HL-60/S4 (cell line): ENCODE measurements at regions not wholly inside any gene's neighbourhood (a gene's known extent, or its start where the extent isn't known, plus 50 kb on each side); places are given as distances from the start of the nearest gene placed in this dataset.
"Not testable (repeated sequence)": the region's sequence is repeated elsewhere in the genome, so short reads cannot be mapped to it uniquely, and the experiment has no call there.

Experiments used
- in situ Hi-C: fragments of 300-500 bp; cut with MboI; formaldehyde crosslinking; loops from 2 replicates; pipeline ENCODE4 v1.14.3; 2022; ENCODE audit warnings: low sequenced_read_pairs

DNA sequence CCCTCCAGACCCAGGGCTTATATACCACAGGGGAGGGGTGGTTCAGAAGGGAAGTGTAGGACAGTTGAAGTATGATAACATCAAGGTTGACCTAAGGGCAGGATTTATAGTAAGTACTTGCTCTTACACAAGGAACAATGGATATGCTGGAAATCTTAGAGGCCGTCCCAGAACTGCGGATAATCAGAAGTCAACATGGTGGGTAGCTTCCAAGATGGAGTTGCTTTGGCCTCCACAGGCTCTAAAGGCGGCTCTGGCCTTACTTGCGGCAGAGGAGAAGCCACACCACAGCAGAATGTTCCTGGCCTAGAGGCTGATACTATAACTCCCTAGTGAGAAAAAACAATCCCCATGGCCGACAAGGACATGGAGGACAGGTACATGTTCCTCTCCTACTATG is 344.7 kb downstream of the CDC5L start:
- in situ Hi-C loops: no loop called here

GRCh38 chr6:44733126-44733525 is 345.6 kb downstream of the CDC5L start:
- in situ Hi-C loops: no loop called here

DNA sequence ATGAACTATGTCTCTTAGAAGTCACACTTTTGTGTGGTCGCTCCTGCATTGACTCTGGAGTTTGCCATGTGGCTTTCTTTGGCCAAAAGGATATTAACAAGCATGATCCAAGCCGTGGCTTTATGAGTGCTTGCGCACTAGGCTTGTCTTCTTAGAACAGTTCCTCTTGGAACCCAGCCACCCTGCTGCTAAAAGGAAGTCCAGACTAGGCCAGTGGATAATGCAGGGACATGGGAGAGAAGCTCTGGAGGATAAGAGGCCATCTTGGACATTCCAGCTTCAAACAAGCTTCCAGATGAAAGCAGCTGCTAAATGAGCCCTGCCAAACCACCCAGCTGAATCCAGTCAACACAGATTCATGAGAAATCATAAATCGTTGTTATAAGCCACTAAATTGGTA is 346.4 kb downstream of the CDC5L start:
- in situ Hi-C loops: no loop called here

DNA sequence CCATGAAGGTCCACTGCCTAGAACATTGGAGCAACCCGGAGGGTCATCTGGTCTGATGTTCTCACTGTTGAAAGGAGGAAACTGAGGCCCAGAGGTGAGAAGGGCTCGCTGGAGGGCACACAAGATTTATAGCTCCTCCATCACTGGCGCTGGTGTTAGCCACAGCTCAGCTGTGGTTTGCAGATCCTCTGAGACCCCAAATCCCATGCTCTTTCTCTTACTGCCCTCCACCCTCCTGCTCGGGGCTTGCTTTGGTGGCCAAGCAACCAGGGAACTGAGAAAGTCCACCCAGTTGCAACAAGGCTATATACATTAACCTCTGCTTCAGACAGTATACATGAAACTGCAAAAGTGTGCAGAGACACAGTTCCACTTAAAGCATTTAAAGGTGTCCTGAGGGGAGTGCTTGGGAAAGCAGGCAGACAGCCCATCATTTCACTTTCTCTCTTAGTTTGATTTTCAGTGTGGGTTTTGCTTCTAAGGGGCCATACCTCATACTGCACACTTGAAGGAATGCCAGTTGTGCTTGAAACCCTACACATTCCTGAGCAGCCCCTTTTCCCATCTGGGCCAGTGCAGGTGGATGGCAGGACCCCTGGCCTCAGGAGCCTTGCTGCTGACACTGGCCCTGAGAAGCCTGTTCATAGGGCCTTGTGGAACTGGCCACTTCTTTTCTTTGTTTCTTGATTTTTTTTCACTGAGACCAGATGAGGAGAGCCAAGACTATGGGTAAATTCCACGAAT is 347.6 kb downstream of the CDC5L start:
- in situ Hi-C loops: no loop called here

- in situ Hi-C loops: no loop called here
Measured at GRCh38 chr6:44735630-44735963, 348.1 kb downstream of the CDC5L start.

GRCh38 chr6:44737341-44737740 is 349.8 kb downstream of the CDC5L start:
- in situ Hi-C loops: no loop called here

DNA sequence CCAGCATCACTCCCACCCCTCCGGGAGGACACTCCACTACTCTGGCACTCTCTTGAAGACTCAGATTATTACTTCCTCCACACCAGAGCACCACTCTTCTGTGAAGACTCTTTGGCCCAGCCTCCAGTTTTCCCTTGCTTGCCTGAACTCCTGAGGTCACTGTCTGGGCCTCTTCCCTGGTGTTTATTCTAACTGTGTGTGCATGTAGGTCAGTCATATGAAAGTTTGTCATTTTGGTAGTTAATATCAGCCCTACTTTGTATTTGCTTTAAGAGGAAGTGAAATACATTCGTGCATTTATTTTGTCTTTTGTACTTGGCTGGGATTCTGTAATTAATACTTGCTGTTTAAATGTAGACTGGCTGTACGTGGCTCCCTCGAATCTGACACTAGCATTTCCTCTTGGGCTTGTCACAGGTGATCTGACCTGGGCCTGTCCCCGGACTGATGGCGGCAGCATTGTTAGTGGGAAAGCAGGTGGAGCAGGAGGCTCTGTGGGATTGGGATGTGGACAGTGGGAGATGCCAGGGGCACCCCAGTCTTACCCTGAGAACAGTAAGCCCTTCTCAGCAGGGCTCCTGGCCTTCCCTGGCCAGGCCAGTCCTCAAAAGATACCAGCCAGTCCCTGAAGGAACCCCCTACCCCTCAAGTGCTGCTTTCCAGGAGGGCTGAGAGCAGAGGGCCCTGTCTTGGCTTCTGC is 350.5 kb downstream of the CDC5L start:
- in situ Hi-C loops: no loop called here

GRCh38 chr6:44738601-44739146 is 351.2 kb downstream of the CDC5L start:
- in situ Hi-C loops: no loop called here

DNA sequence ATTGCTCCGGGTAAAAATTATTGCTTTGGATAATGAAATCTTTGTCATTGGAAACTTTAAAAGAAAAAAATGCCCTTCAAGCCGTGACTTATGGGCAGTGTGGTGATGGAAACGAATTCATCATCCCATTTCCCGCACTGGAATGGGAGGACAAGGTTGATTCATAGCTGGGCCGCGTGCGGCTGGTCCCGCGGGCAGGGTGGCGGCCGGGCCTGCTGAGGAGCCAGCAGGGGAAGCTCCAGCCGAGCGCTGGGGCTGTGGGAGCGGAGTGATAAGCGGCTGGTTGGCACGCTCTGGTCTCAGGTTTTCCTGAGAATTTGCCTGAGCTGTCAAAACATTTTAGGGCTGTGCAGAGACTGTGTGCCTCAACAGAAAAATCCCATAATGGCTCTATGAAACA is 351.7 kb downstream of the CDC5L start:
- in situ Hi-C loops: no loop called here

- in situ Hi-C loops: no loop called here
Measured at GRCh38 chr6:44740566-44741120, 353.1 kb downstream of the CDC5L start.

GRCh38 chr6:44742201-44742600 is 354.7 kb downstream of the CDC5L start:
- in situ Hi-C loops: no loop called here

DNA sequence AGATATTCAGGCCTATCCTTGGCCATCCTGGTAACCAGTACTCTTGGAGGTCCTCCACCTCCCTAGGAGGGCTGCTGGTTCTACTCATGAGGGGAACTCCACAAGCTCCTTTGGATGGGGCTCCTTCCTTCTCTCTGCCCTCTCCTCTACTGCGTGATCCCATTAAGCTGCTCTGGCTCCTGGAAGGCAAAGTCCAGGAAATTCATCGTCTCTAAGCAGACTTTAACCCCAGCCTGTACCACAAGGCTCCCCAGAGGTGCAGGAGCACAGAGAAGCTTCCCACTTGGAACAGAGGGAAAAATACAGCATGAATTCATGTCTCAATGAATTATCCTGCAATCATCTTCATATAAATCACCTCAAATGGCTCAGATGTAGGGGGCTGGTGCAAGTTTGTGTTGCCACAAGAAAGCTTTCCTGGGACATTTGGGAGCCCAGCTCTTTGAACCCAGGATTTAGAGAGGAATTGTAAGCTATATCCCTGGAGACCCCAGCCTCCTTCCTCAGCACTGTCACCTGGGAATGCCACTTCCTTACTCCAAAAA is 355.4 kb downstream of the CDC5L start:
- in situ Hi-C loops: no loop called here

- in situ Hi-C loops: not testable (repeated sequence)
Measured at GRCh38 chr6:44760116-44760515, 372.6 kb downstream of the CDC5L start.

GRCh38 chr6:44761046-44761445 is 373.5 kb downstream of the CDC5L start:
- in situ Hi-C loops: no loop called here

GRCh38 chr6:44762496-44762895 is 375.0 kb downstream of the CDC5L start:
- in situ Hi-C loops: no loop called here

GRCh38 chr6:44771647-44772415 is 384.3 kb downstream of the CDC5L start:
- in situ Hi-C loops: no loop called here

- in situ Hi-C loops: no loop called here
Measured at GRCh38 chr6:44772838-44773237, 385.3 kb downstream of the CDC5L start.

DNA sequence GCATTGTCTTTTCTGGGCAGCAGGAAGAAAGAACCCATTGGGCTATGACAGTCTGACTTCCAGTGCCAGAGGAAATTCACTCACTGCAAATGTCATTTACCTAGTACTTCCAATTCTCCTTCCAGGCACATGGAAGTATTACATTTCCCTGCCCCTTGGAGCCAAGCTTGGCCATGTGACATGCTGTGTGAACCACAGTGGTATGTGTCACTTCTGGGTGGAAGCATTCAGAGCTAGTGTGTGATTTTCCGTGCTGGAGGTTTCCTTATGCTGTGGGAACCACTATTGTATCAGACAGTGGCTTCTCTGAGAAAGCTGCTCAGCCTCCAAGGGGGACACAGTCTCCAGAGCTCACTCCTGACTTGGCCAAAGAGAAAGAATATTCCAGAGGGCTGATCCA is 387.6 kb downstream of the CDC5L start:
- in situ Hi-C loops: no loop called here

- in situ Hi-C loops: no loop called here
Measured at GRCh38 chr6:44776344-44776743, 388.8 kb downstream of the CDC5L start.

DNA sequence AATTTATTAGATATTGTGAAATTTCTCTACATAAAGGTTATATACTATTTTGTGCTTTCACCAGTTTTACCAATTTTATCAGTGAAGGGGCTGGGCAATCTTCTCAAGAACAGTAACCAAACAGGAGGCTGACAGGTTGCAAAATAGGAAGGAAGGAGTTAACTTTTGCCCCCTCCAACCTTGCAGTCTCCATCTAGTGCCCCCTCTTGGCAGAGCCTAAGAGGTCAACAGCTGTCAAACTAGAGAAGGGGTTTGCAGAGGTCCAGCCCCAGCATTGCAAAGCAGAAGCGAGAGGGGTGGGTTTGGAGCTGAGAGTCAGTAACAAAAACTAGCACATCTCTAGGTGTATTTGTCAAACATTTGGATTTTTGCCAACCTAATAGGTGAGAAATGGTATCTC is 391.0 kb downstream of the CDC5L start:
- in situ Hi-C loops: no loop called here
